GM18907 (cell line): ENCODE measurements at regions not wholly inside any gene's neighbourhood (a gene's known extent, or its start where the extent isn't known, plus 50 kb on each side); places are given as distances from the start of the nearest gene placed in this dataset.
"Not testable (repeated sequence)": the region's sequence is repeated elsewhere in the genome, so short reads cannot be mapped to it uniquely, and the experiment has no call there.

Experiments used
- ATAC-seq: cut with Tn5 transposase; IDR thresholded peaks from one replicate; pipeline ENCODE4 v1.9.1; 2021; ENCODE audit warnings: mild to moderate bottlenecking, moderate library complexity; ENCODE audit not compliant: unreplicated experiment

DNA sequence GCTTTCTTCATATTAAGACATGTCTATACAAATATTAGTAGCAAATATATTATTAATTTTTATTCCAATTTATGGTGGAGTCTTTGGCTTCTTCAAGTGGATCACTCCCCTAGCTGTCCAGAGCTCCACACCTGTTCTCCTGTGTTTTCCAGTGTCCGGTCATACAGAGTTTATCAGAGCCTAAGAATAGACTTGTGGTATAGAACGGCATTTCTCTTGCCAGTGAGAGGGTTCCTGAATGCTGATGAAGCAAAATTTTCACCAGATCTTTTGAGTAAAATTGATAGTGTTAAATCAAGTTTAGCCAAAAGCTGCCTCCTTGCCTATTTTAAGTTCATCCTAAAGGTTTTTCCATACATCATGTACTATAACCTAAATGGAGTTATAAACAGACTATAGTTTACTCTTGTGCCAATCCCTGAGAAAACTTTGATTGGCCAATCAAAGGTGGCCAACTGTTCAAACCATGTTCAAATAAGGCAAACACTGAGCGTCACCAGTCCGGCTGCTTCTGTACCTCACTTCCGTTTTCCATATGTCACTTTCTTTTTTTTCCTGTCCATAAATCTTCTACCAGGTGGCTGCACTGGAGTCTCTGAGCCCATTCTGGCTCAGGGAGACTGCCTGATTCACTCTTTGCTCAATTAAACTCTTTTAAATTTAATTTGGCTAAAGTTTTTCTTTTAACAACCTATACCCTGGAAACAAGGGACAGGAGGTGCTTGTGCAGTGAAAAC lies 422.7 kb upstream of the FRG2C start:
- not testable (repeated sequence) for ATAC-seq

DNA sequence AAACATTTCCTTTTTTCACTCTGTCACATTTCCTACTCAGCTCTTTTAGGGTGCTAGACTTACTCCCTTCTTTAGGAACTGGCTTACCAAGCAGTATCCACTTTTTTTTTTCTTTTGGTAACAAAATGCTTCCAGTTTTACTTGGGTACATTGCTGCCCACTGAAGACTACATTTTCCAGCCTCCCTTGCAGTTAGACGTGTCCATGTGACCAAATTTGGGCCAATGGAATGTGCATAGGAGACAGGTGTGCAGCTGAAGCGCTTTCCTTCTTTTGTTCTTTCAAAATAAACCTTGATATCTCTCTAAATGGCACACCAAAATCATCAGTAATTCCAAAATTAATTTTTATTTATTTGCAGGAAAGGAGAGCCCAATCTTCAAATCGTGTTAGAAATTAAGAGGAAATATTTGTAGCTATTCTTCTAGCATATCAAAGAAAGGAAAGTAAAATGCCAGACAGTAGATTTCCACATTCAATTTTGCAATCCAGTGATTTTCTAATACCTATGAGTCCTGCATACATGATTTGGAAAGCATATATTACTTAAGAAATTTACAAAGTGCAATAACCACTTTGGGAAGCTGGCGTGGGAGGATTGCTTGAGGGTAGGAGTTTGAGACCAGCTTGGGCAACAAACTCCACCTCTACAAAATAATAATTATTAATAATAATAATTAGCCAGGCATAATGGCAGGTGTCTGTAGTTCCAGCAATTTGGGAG lies 422.0 kb upstream of the FRG2C start:
- ATAC-seq: no peak

DNA sequence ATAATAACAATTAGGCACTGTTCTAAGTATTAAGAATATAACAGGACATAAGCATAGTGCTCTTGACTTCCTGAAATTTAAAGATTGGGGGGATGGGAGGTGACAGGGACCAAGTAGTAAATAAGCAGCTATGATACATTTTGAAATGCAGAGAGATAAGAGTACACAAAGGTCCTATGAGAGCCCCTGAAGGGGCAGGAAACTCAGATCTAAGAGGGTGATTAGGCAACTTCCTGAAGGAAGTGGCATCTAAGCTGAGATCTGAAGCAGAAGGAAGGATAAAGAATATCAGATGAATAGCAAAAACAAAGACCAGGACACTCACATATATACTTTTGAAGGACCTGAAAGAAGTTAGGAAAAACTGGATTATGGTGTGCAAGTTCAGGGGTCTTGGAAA lies 415.2 kb upstream of the FRG2C start:
- ATAC-seq: no peak

DNA sequence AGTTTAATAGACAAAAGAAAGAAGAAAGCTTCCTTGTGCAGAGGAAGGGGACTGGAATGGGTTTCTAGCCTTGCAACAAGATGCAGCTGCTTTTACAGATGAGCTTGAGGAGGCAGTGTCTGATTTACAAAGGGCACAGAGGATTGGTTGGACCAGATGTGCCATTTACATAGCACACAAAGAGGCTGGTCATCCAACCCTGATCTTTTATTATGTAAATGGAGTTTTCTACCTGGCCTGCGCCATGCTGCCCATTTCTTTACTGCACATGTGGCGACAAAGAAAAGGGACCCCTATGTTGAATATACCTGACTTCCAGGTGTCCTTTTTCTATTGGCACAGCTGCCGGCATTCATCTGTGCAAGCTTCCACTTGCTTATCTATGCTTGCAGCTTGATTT lies 409.4 kb upstream of the FRG2C start:
- no peak for ATAC-seq

DNA sequence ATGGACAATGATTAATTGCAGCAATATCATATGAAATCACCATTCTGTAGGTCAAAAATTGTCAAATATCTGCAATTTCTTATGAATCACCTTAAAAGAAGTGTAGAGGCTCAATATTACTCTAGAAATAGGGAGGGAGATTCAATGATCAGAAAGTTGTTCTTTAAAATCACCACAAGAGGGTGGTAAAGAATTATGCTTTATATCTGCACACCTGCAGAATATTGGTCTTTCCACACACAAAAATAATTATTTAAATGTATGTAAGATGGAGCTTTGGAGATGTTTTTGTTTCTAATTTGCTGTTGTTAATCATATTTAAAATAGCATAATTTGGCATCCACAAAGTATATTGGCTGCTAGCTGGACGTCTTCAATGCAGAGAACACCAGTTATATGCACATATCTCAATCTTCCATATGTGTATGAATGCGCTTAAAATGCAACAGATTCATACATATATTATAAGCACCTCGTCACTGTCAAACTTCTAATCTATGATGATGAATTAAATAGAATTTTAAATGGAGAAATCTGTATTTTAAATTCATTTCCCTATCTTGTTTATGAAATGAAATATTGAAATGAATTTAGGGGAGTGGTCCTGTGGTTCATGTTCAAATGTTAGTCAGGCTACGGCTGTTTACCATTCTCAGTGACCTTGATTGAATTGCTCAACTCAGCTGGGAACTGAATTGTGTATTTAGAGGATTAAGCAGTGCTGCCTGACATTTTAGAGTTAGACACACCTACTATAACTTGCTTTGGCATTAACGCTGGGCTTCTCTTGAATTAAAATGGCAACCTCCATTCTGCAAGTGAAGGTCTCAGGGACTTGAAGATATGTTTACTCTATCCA lies 405.1 kb upstream of the FRG2C start:
- peak; percentile 65 for ATAC-seq

DNA sequence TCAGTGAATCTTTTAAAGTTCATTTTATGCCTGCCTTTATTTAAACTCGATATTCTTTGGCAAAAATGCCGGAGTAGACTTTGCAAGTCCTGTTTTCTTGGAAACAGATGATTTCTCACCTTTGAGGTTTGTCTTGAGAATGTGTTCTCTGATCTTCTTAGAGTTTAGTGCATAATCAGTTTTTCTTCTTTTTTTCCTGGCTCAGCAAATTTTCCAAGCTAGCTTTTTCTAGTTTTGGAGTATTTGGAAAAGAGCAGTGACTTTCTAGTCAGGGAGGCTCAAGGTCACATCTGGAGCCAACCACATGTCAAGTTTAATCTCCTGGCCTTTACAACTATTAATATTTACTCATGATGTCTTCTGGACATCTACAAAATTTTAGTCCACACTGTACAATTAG lies 403.2 kb upstream of the FRG2C start:
- ATAC-seq: not testable (repeated sequence)

DNA sequence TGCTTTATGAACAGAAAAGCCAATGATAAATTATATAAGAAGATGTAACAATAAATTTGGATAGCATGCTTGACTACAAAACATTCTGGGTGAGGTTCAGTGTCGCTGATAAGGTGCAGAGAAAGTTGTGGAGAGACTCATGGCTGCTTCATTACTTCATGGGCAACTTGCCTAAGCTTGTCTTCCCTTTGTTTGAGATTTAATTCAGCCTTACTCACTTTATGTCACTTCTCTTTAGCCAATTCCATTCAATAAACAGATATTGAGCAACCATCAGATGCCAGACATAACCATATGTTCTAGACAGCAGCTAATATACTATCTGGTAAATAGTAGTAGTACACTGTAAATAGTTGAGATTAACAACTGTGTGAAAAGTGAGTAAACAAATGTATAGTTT lies 401.5 kb upstream of the FRG2C start:
- no peak for ATAC-seq

DNA sequence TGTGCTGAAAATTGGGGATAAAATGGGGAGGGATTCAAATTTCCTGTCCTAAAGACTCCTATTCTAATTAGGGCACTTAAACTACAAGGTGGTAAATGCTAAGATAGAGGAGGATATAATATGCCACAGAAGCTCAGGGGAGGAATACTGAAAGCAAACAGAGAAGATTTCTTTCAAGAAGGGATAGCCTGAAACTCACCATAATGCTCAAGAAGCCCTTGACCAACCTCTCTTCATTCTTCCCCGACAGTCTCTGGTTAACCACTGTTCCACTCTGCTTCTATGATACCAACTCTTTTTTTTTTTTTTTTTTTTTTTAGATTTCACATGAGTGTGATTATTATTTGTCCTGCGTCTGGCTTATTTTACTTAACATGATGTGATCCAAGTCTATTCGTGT lies 398.2 kb upstream of the FRG2C start:
- no peak for ATAC-seq

DNA sequence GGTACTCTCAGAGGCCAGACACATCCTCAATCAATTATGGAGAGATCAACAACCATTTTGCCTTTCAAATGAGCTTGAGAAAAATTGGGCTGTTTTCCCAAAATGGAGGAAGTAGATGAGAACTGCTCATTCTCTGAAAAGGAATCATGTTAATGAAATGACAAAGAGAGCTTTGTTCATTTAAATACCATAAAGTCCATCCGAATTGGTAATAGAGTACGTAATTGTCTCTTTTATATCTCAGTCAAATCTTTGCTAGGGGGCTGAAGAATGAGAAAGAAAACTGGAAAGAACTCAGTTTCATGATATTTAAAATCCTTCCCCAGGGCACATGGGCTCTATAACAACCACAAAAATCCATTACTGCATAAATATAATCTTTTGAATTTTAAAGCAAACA lies 395.6 kb upstream of the FRG2C start:
- ATAC-seq: not testable (repeated sequence)

DNA sequence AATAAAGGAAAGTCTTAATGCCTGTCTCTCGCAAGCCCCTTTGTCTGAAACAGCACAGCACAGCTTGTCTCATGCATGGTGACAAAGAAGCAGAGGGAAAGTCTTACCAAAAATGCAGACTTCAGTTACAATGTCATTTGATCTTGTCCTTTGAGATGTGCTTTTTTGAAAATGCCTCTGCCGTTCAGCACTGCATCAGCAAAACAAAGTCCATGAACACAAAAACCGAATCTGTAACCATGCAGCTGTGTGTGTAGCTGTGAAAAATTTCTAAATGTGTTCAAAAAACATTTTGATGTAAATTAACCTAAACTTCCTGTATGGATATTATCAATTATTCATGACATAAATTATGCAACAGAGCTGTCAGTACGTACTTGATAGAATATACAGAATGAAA lies 391.9 kb upstream of the FRG2C start:
- not testable (repeated sequence) for ATAC-seq

DNA sequence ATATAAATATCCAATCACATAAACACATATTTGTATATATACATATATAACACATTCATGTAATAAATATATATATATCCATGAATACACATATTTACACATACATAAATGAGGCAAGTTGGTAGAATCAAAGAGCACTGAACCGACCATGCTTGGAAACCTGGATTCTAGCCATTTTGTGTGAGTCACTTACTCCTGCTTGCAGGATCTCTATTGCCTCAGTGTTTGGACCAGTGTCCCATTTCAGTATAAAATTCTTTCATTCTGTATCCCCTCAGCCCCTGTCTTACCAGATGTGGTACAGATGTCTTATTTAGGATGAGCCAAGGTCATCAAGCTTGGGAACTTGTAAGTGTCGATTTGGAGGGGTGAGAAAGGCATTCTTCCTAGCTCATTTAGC lies 391.4 kb upstream of the FRG2C start:
- no peak for ATAC-seq

DNA sequence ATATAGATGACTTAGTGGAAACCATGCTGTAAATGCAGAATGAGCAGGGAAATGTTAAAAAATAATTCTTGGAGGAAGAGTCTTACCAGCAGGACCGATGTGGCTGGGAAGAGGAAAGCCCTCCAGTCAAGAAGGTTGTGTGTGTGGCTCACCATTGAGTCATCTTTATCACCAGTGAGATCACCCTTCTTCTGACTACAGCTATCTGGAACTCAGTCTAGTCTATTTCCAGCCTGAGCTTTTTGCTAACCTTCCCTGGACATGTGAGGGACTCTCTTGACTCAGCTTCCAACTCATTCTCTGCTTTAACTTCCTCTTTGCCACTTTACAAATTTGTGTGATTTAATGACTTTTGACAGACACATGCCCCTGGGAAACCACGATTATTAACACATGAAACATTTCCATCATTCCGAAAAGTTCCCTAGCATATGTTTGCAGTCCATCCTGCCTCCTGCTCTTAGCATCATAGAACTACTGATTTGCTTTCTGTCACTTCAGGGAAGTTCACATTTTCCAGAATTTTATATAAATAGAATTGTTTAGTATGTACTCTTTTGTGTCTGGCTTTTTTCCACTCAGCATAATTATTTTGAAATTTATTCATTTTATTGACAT lies 378.5 kb upstream of the FRG2C start:
- not testable (repeated sequence) for ATAC-seq

DNA sequence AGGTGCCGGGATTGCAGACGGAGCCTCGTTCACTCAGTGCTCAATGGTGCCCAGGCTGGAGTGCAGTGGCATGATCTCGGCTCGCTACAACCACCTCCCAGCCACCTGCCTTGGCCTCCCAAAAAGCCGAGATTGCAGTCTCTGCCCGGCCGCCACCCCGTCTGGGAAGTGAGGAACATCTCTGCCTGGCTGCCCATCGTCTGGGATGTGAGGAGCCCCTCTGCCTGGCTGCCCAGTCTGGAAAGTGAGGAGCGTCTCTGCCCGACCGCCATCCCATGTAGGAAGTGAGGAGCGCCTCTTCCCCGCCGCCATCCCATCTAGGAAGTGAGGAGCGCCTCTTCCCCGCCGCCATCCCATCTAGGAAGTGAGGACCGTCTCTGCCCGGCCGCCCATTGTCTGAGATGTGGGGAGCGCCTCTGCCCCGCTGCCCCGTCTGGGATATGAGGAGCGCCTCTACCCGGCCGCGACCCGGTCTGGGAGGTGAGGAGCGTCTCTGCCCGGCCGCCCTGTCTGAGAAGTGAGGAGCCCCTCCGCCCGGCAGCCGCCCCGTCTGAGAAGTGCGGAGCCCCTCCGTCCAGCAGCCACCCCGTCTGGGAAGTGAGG lies 375.1 kb upstream of the FRG2C start:
- ATAC-seq: not testable (repeated sequence)

DNA sequence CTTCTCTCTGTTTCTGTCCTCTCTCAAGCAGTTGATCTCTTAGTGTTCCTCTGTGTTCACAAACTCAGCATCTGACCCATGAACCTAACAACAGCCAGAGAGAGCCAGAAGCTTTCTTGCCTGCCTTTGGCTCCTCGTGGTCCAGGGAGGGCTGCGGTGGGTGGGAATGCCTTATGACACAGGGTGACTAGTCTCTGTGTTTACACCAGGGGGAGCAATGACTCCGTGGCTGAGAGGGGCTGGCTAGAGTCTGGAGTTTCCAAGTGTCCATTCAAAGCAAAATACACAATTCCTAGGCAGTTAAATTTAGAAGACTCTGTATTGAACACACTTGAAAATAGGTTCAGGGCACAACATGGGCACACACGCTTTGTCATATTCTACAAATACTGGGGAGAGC lies 370.0 kb upstream of the FRG2C start:
- peak; percentile 75 for ATAC-seq

DNA sequence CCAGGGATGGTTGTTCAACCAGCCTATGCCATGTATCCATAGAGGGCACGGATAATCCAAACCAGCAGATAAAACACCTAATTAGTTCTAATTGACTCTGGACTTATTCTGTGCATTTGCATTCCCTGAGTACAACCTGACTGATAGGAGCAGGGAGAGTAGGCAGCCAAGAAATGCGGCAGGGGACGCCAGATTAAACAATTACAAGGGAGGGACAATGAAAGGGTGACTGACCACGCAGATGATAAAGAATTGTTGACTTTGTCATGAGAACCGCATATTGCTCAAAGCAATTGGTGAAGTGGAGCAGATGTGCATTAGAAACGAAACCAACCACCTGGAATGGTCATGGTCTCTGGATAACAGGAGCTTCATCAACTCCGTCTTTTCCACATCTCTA lies 369.1 kb upstream of the FRG2C start:
- ATAC-seq: no peak

DNA sequence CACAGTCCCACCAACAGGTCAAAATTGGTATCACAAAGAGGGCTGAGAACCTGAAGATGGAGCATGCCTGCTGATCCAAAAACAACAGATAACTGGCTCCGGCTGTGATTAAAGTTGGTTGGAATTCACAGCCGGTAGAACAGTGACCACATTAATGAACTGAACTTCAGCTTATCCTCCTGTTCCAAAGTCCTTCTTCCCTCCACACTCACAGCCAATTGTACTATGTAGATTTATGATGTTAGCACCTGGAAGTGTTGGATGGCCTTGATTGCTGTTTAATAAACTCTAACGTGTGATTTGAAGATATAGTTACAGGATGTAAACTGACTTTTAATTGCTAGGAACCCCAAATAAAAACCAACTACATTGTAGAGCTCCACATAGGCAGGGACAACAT lies 367.3 kb upstream of the FRG2C start:
- ATAC-seq: no peak

DNA sequence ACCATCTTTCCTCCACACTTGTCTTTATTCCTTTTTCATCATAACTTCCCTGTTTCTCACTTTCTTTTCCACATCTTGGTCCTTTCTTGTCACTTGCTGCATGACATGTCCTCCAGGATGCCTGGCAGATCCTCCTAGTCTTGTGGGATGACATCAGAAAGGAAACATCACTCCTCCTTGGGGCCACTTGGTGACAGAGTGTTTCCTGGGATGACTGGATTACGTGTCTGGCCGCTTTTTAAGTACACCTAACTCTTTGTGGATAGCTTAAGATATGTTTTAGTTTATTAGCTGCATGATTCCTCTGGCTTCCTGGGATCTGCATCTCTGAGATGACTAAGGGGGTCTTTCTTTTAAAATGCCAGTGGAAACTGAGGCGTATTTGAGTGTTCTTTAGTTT lies 363.5 kb upstream of the FRG2C start:
- ATAC-seq: no peak

DNA sequence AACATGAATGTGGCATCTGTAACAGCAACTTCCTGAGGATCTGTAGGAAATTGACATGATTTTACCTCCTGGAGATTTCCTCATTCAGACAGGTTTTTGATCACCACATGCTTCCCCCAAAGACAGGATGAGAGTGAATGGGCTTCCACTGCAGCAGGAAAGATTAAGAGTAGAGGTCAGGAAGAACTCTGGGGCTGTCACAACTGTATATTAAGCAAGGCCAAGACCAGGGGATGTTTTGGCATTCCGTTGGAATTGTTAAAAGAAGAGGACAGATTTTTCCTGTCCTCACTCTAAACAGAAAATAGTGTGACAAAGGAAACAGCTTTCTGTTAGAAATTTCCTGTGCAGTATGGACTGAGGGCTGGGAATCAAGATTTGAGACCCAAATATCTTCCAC lies 363.1 kb upstream of the FRG2C start:
- ATAC-seq: not testable (repeated sequence)

DNA sequence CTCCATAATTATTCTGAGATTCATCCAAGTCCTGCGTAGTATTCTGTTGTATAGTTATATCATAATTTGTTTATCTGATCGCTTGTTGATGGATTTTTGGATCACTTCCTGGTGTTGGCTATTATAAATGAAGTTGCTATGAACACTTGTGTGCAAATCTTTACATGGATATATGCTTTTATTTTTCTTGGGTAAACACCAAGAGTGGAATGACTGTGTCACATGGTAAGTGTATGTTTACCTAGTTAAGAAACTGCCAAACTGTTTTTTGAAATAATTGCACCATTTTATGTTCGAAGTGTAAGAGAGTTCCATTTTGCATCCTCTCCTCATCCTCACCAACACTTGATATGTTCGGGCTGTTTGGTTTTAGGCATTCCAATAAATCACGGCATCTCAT lies 360.4 kb upstream of the FRG2C start:
- ATAC-seq: no peak

DNA sequence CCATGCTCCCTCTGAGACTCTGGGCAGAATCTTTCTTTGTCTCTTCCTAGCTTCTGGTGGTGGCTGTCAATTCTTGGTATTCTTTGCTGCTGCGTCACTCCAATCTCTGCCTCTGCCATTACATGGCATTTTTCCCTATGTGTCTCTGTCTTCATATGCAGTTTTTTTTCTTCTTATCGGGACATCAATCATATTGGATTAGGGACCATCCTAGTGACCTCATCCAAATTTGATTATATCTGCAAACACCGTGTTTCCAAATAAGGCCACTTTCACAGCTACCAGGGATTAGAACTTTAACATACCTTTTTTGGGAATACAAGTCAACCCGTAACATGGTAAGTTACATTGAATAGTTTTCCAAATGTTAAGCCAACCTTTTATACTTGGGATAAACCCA lies 358.2 kb upstream of the FRG2C start:
- no peak for ATAC-seq

DNA sequence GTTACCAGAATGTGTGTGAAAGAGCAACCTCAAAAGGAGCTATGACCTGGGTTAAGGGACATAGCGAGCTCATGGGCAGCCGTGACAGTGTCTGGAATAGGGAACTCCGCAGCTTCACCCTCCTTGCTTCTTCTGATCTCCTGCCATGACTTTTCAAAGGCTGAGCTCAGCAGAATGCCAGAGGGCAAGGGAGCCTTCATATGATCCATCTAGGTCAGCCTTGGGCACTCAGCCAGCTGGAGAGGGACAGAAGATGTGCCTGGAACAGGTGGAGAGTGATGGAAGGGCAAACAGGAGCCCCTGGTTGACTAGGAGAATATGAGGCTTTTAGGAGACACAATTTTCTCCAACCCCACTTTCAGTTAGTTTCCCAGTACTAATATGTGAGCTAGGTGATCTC lies 352.8 kb upstream of the FRG2C start:
- not testable (repeated sequence) for ATAC-seq
